ENCODE measurements at regions not wholly inside any gene's neighbourhood (a gene's known extent, or its start where the extent isn't known, plus 50 kb on each side); places are given as distances from the start of the nearest gene placed in this dataset.

- no peak for TF ChIP-seq CTCF (IDR thresholded peaks at IDR 0.05)
- no peak for TF ChIP-seq POLR2A (IDR thresholded peaks at IDR 0.05)
Measured at GRCh38 chr9:19513671-19514275, 105.0 kb downstream of the ACER2 start.

All from right lobe of liver (tissue), 4 donors.